DOHH2 (cell line): ENCODE measurements at regions not wholly inside any gene's neighbourhood (a gene's known extent, or its start where the extent isn't known, plus 50 kb on each side); places are given as distances from the start of the nearest gene placed in this dataset.
"Not testable (repeated sequence)": the region's sequence is repeated elsewhere in the genome, so short reads cannot be mapped to it uniquely, and the experiment has no call there.

Experiments
- EZH2phosphoT487 ChIP-seq: fragments of 200-600 bp; sonication (generic); IDR thresholded peaks from 2 replicates; pipeline ENCODE4 v1.6.1; 2017; ENCODE audit warnings: borderline replicate concordance, mild to moderate bottlenecking, antibody characterized with exemption, low read length, moderate library complexity, mixed read lengths
- TF ChIP-seq, protein P1 (sequence below): fragments of 200-600 bp; sonication (generic); IDR thresholded peaks from one replicate; pipeline ENCODE4 v1.5.1; 2014; ENCODE audit warnings: antibody characterized with exemption, mild to moderate bottlenecking, low read depth, low read length; ENCODE audit not compliant: poor library complexity, severe bottlenecking

DNA sequence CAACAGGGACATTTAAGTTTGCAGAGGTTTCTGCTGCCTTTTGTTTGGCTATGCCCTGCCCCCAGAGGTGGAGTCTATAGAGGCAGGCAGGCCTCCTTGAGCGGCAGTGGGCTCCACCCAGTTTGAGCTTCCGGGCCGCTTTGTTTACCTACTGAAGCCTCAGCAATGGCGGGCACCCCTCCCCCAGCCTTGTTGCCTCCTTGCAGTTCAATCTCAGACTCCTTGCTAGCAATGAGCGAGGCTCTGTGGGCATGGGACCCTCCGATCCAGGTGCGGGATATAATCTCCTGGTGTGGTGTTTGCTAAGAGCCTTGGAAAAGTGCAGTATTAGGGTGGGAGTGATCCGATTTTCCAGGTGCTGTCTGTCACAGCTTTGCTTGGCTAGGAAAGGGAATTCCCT is 831.7 kb downstream of the RAPGEF2 start:
- TF ChIP-seq EZH2phosphoT487 = not testable (repeated sequence)
- TF ChIP-seq, protein P1, sequence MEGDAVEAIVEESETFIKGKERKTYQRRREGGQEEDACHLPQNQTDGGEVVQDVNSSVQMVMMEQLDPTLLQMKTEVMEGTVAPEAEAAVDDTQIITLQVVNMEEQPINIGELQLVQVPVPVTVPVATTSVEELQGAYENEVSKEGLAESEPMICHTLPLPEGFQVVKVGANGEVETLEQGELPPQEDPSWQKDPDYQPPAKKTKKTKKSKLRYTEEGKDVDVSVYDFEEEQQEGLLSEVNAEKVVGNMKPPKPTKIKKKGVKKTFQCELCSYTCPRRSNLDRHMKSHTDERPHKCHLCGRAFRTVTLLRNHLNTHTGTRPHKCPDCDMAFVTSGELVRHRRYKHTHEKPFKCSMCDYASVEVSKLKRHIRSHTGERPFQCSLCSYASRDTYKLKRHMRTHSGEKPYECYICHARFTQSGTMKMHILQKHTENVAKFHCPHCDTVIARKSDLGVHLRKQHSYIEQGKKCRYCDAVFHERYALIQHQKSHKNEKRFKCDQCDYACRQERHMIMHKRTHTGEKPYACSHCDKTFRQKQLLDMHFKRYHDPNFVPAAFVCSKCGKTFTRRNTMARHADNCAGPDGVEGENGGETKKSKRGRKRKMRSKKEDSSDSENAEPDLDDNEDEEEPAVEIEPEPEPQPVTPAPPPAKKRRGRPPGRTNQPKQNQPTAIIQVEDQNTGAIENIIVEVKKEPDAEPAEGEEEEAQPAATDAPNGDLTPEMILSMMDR = not testable (repeated sequence)
